ENCODE measurements at regions not wholly inside any gene's neighbourhood (a gene's known extent, or its start where the extent isn't known, plus 50 kb on each side); places are given as distances from the start of the nearest gene placed in this dataset.

- no peak overlapping the region for H3K27ac ChIP-seq (ENCODE audit: low read length)
- DNase-seq = no peak
- H3K79me2 ChIP-seq (ENCODE audit: low read length) = no peaks in the 10 kb centered on the region
- H3K36me3 ChIP-seq (ENCODE audit: low read depth, low read length) = no peaks in the 10 kb centered on the region
- H3K9me3 ChIP-seq (ENCODE audit: low read length) = no peaks in the 10 kb centered on the region
- ChIA-PET CTCF (no interaction called here), POLR2A (ENCODE audit: unreplicated experiment) (no interaction called here)
- no peaks in the 10 kb centered on the region for H4K20me1 ChIP-seq (ENCODE audit: low read length)
- intact Hi-C loops (cut with micrococcal nuclease) = no loop called here
- H3F3A ChIP-seq (ENCODE audit: low read length, unreplicated experiment) = no peaks in the 10 kb centered on the region
- H3K27me3 ChIP-seq (ENCODE audit: low read length) = no peaks in the 10 kb centered on the region
- no peak overlapping the region for H3K4me2 ChIP-seq (ENCODE audit: low read length)
- H3K9ac ChIP-seq (ENCODE audit: low read length) = no peak overlapping the region
- no TSS peak for BruUV-seq (replicated peaks)
- H3K4me1 ChIP-seq (ENCODE audit: insufficient read depth, low read length) = no peaks in the 10 kb centered on the region
- TF ChIP-seq EZH2 (IDR thresholded peaks at IDR 0.05; ENCODE audit: low read length, unreplicated experiment) (no peak), EZH2phosphoT487 (IDR thresholded peaks at IDR 0.05; ENCODE audit: borderline replicate concordance, low read length) (no peak)
- TF ChIP-seq, protein P1, sequence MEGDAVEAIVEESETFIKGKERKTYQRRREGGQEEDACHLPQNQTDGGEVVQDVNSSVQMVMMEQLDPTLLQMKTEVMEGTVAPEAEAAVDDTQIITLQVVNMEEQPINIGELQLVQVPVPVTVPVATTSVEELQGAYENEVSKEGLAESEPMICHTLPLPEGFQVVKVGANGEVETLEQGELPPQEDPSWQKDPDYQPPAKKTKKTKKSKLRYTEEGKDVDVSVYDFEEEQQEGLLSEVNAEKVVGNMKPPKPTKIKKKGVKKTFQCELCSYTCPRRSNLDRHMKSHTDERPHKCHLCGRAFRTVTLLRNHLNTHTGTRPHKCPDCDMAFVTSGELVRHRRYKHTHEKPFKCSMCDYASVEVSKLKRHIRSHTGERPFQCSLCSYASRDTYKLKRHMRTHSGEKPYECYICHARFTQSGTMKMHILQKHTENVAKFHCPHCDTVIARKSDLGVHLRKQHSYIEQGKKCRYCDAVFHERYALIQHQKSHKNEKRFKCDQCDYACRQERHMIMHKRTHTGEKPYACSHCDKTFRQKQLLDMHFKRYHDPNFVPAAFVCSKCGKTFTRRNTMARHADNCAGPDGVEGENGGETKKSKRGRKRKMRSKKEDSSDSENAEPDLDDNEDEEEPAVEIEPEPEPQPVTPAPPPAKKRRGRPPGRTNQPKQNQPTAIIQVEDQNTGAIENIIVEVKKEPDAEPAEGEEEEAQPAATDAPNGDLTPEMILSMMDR (conservative IDR thresholded peaks at IDR 0.05; ENCODE audit: low read depth, low read length) = no peak
- H3K9me2 ChIP-seq (replicated peaks; ENCODE audit: low read length) = no peaks in the 10 kb centered on the region
- H3K4me3 ChIP-seq (ENCODE audit: low read length) = no peak overlapping the region
- no peak for ATAC-seq
- no peak overlapping the region for H2AFZ ChIP-seq (ENCODE audit: low read length)
Observed at GRCh38 chr11:98059488-98059887, 961.3 kb upstream of the CNTN5 start.

- H3K9me3 ChIP-seq (ENCODE audit: low read length) = no peaks in the 10 kb centered on the region
- no TSS peak for BruUV-seq (replicated peaks)
- DNase-seq = no peak
Observed at GRCh38 chr11:98060759-98061158, 960.0 kb upstream of the CNTN5 start.

GRCh38 chr11:98061858-98062257 is 958.9 kb upstream of the CNTN5 start:
- Histone ChIP-seq H3K9ac (ENCODE audit: low read length) (no peak overlapping the region), H3F3A (ENCODE audit: low read length, unreplicated experiment) (no peaks in the 10 kb centered on the region), H3K27me3 (ENCODE audit: low read length) (no peaks in the 10 kb centered on the region), H3K36me3 (ENCODE audit: low read depth, low read length) (no peaks in the 10 kb centered on the region), H3K4me1 (ENCODE audit: insufficient read depth, low read length) (no peaks in the 10 kb centered on the region), H3K9me3 (ENCODE audit: low read length) (no peaks in the 10 kb centered on the region), H4K20me1 (ENCODE audit: low read length) (no peaks in the 10 kb centered on the region), H2AFZ (ENCODE audit: low read length) (no peak overlapping the region), H3K79me2 (ENCODE audit: low read length) (no peaks in the 10 kb centered on the region), H3K4me2 (ENCODE audit: low read length) (no peak overlapping the region), H3K27ac (ENCODE audit: low read length) (no peak overlapping the region), H3K4me3 (ENCODE audit: low read length) (no peak overlapping the region), H3K9me2 (replicated peaks; ENCODE audit: low read length) (no peaks in the 10 kb centered on the region)
- ATAC-seq = no peak
- ChIA-PET CTCF (no interaction called here), POLR2A (ENCODE audit: unreplicated experiment) (no interaction called here)
- intact Hi-C loops (cut with micrococcal nuclease) = no loop called here
- DNase-seq = no peak
- TF ChIP-seq EZH2 (IDR thresholded peaks at IDR 0.05; ENCODE audit: low read length, unreplicated experiment) = no peak
- TF ChIP-seq, protein P1 (conservative IDR thresholded peaks at IDR 0.05; ENCODE audit: low read depth, low read length) = no peak
- TF ChIP-seq EZH2phosphoT487 (IDR thresholded peaks at IDR 0.05; ENCODE audit: borderline replicate concordance, low read length) = no peak
- no TSS peak for BruUV-seq (replicated peaks)

More at GRCh38 chr11:98060759-98061158, 960.0 kb upstream of the CNTN5 start:
- Histone ChIP-seq H3K4me2 (ENCODE audit: low read length) (no peak overlapping the region), H3K79me2 (ENCODE audit: low read length) (no peaks in the 10 kb centered on the region), H3K4me1 (ENCODE audit: insufficient read depth, low read length) (no peaks in the 10 kb centered on the region), H3K27ac (ENCODE audit: low read length) (no peak overlapping the region), H3K36me3 (ENCODE audit: low read depth, low read length) (no peaks in the 10 kb centered on the region), H3K9me2 (replicated peaks; ENCODE audit: low read length) (no peaks in the 10 kb centered on the region), H3F3A (ENCODE audit: low read length, unreplicated experiment) (no peaks in the 10 kb centered on the region), H2AFZ (ENCODE audit: low read length) (no peak overlapping the region), H3K27me3 (ENCODE audit: low read length) (no peaks in the 10 kb centered on the region), H3K4me3 (ENCODE audit: low read length) (no peak overlapping the region), H3K9ac (ENCODE audit: low read length) (no peak overlapping the region), H4K20me1 (ENCODE audit: low read length) (no peaks in the 10 kb centered on the region)
- TF ChIP-seq EZH2 (IDR thresholded peaks at IDR 0.05; ENCODE audit: low read length, unreplicated experiment) = no peak
- TF ChIP-seq, protein P1 (conservative IDR thresholded peaks at IDR 0.05; ENCODE audit: low read depth, low read length) = no peak
- no peak for TF ChIP-seq EZH2phosphoT487 (IDR thresholded peaks at IDR 0.05; ENCODE audit: borderline replicate concordance, low read length)
- POLR2A ChIA-PET (ENCODE audit: unreplicated experiment) = no interaction called here
- CTCF ChIA-PET = no interaction called here
- no peak for ATAC-seq
- intact Hi-C loops (cut with micrococcal nuclease) = no loop called here
